GM06990 (cell line): ENCODE measurements at regions not wholly inside any gene's neighbourhood (a gene's known extent, or its start where the extent isn't known, plus 50 kb on each side); places are given as distances from the start of the nearest gene placed in this dataset.
"Not testable (repeated sequence)": the region's sequence is repeated elsewhere in the genome, so short reads cannot be mapped to it uniquely, and the experiment has no call there.

Experiments
- DNase-seq: peaks from one replicate; pipeline ENCODE4 v3.0.0-alpha.2; 2011; ENCODE audit not compliant: insufficient read length; ENCODE audit errors: extremely low read depth
- H3K27me3 ChIP-seq: replicated peaks from 2 replicates; pipeline ENCODE4 v1.6.0; 2011; ENCODE audit warnings: low read length; ENCODE audit not compliant: control insufficient read depth, insufficient read depth
- H3K36me3 ChIP-seq: 2 replicates; pipeline ENCODE4 v1.5.1; 2011; ENCODE audit warnings: low read length; ENCODE audit not compliant: control insufficient read depth, insufficient read depth
- H3K4me3 ChIP-seq: replicated peaks from 2 replicates; pipeline ENCODE4 v1.5.1; 2011; ENCODE audit warnings: low read depth, mild to moderate bottlenecking, control low read depth, low read length
- CTCF ChIP-seq: IDR thresholded peaks from 2 replicates; pipeline ENCODE4 v1.5.1; 2011; ENCODE audit warnings: low read length, control low read depth, mild to moderate bottlenecking, inconsistent platforms; ENCODE audit not compliant: insufficient read depth, poor library complexity, severe bottlenecking

GRCh38 chr2:61733563-61733962 is 120.3 kb downstream of the FAM161A start:
- Histone ChIP-seq H3K27me3 (no peaks in the 10 kb centered on the region), H3K36me3 (no peaks in the 10 kb centered on the region), H3K4me3 (no peak overlapping the region)
- DNase-seq: no peak
- TF ChIP-seq CTCF: no peak

- Histone ChIP-seq H3K36me3 (no peaks in the 10 kb centered on the region), H3K27me3 (no peaks in the 10 kb centered on the region), H3K4me3 (no peak overlapping the region)
- DNase-seq: no peak
- TF ChIP-seq CTCF: no peak
Observed at GRCh38 chr2:61732787-61733186, 121.1 kb downstream of the FAM161A start.

GRCh38 chr2:61727746-61728145 is 126.1 kb downstream of the FAM161A start:
- no peak for TF ChIP-seq CTCF
- Histone ChIP-seq H3K36me3 (no peaks in the 10 kb centered on the region), H3K4me3 (no peak overlapping the region), H3K27me3 (no peaks in the 10 kb centered on the region)
- peak; percentile 19 for DNase-seq

- TF ChIP-seq CTCF: no peak
- no peak for DNase-seq
- no peaks in the 10 kb centered on the region for H3K27me3 ChIP-seq
- H3K4me3 ChIP-seq: no peak overlapping the region
- no peaks in the 10 kb centered on the region for H3K36me3 ChIP-seq
Observed at GRCh38 chr2:61726456-61727209, 127.2 kb downstream of the FAM161A start.

GRCh38 chr2:61723364-61723763 is 130.5 kb downstream of the FAM161A start:
- H3K27me3 ChIP-seq, DNase-seq, H3K36me3 ChIP-seq, H3K4me3 ChIP-seq: not testable (repeated sequence)

GRCh38 chr2:61722800-61723199 is 131.1 kb downstream of the FAM161A start:
- Histone ChIP-seq H3K27me3 (no peaks in the 10 kb centered on the region), H3K4me3 (no peak overlapping the region), H3K36me3 (no peaks in the 10 kb centered on the region)
- TF ChIP-seq CTCF: no peak
- DNase-seq: no peak
